Skeletal muscle tissue (tissue), 3 donors: ENCODE measurements at regions not wholly inside any gene's neighbourhood (a gene's known extent, or its start where the extent isn't known, plus 50 kb on each side); places are given as distances from the start of the nearest gene placed in this dataset.
"Not testable (repeated sequence)": the region's sequence is repeated elsewhere in the genome, so short reads cannot be mapped to it uniquely, and the experiment has no call there.

Source experiments
- H3K27ac ChIP-seq: one replicate; pipeline ENCODE4 v1.7.0; 2013; ENCODE audit warnings: mild to moderate bottlenecking, low read depth, low read length, inconsistent platforms
- H3K27me3 ChIP-seq, 3 donors: one replicate each; pipeline ENCODE4 v1.7.0; 2013; ENCODE audit warnings: low read length in 3 of 3; ENCODE audit not compliant: control insufficient read depth in 3 of 3, insufficient read depth in 3 of 3
- H3K36me3 ChIP-seq, 3 donors: one replicate each; pipeline ENCODE4 v1.7.0; 2013; ENCODE audit warnings: low read length in 3 of 3; ENCODE audit not compliant: control insufficient read depth in 3 of 3, insufficient read depth in 3 of 3
- H3K4me1 ChIP-seq, 3 donors: one replicate each; pipeline ENCODE4 v1.7.0; 2013; ENCODE audit warnings: low read length in 3 of 3, mild to moderate bottlenecking in 3 of 3; ENCODE audit not compliant: control insufficient read depth in 3 of 3, insufficient read depth in 3 of 3
- H3K4me3 ChIP-seq, 3 donors: one replicate each; pipeline ENCODE4 v1.7.0; 2013; ENCODE audit warnings: low read length in 3 of 3
- H3K9ac ChIP-seq, 3 donors: one replicate each; pipeline ENCODE4 v1.7.0; 2013; ENCODE audit warnings: low read length in 3 of 3, mild to moderate bottlenecking in 3 of 3, moderate library complexity in 2 of 3, low read depth in 1 of 3
- H3K9me3 ChIP-seq, 3 donors: one replicate each; pipeline ENCODE4 v1.7.0; 2013; ENCODE audit warnings: low read length in 3 of 3; ENCODE audit not compliant: control insufficient read depth in 3 of 3
- donor health status: Osteomylitis.

DNA sequence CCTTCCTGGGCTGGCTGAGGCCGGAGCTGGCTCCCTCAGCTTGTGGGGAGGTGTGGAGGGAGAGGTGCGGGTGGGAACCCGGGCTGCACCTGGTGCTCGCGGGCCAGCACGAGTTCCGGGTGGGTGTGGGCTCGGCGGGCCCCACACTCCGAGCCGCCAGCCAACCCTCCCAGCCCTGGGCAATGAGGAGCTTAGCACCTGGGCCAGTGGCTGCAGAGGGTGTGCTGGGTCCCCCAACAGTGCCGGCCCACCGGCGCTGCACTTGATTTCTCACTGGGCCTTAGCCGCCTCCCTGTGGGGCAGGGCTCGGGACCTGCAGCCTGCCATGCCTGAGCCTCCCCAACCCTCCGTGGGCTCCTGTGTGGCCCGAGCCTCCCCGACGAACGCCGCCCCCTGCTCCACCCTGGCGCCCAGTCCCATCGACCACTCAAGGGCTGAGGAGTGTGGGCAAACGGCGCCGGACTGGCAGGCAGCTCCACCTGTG, 182.7 kb upstream of the PAQR3 start:
- H3K9ac ChIP-seq = no peak overlapping the region
- peaks cover 0 to 1% (median 0%) of the 10 kb centered on the region in 3 donors for H3K9me3 ChIP-seq
- no peaks in the 10 kb centered on the region for H3K27me3 ChIP-seq
- H3K36me3 ChIP-seq = no peaks in the 10 kb centered on the region
- H3K27ac ChIP-seq = no peak overlapping the region
- H3K4me3 ChIP-seq = no peak overlapping the region
- no peaks in the 10 kb centered on the region for H3K4me1 ChIP-seq

DNA sequence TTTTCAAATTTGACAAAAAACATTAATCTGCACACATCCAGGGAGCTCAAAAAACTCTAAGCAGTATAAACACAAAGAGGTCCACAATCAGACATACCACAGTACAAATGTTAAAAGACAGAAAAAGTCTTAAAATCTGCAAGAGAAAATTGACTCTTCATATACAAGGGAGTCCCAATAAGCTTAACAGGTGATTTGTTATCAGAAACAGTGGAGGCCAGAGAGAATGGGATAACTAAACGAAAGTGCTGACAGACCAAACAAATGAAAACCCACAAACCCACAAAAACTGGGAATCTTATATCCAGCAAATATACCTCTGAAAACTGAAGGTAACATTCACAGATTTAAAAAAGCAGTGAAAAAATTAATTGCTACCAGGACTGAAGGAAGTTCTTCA, 182.0 kb upstream of the PAQR3 start:
- Histone ChIP-seq H3K4me3 (no peak overlapping the region), H3K9ac (no peak overlapping the region), H3K4me1 (no peaks in the 10 kb centered on the region), H3K27me3 (no peaks in the 10 kb centered on the region), H3K9me3 (peaks cover 0 to 1% (median 0%) of the 10 kb centered on the region in 3 donors), H3K27ac (no peak overlapping the region), H3K36me3 (no peaks in the 10 kb centered on the region)

DNA sequence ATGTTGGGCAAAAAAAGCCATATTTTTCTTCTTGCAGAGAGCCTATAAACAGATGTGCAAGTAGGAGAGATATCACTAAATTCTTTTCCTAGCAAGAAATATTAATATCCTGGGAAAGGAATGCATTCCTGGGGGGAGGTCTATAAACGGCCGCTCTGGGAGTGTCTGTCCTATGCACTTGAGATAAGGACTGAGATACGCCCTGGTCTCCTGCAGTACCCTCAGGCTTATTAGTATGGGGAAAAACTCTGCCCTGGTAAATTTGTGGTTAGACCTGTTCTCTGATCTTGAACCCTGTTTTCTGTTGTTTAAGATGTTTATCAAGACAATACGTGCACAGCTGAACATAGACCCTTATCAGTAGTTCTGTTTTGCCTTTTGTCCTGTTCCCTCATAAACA, 177.8 kb upstream of the PAQR3 start:
- not testable (repeated sequence) for H3K4me3 ChIP-seq, H3K9me3 ChIP-seq, H3K27me3 ChIP-seq, H3K27ac ChIP-seq, H3K9ac ChIP-seq, H3K4me1 ChIP-seq, H3K36me3 ChIP-seq

DNA sequence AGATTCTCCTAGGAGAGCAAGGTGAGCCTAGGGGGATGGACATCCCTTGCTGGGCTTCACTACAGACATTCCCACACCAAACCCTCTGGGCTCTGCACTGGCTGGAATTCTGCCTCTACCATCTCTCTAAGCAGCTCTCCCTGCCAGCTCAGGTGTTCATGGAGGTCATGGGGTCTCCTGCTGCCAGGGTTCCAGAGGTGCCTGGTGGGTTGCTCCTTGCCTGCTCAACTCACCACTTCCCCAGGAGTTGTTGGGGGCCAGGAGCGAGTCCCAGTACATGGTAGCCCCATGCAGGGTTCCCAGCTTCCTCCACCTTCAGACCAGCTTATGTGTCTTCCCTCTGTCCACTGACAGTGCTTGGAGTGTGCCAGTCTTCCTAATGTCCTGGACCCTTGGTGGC, 167.8 kb upstream of the PAQR3 start:
- no peaks in the 10 kb centered on the region for H3K4me1 ChIP-seq
- H3K27me3 ChIP-seq = no peaks in the 10 kb centered on the region
- no peak overlapping the region for H3K9ac ChIP-seq
- H3K36me3 ChIP-seq = no peaks in the 10 kb centered on the region
- no peak overlapping the region for H3K27ac ChIP-seq
- no peak overlapping the region for H3K4me3 ChIP-seq
- H3K9me3 ChIP-seq = no peaks in the 10 kb centered on the region

DNA sequence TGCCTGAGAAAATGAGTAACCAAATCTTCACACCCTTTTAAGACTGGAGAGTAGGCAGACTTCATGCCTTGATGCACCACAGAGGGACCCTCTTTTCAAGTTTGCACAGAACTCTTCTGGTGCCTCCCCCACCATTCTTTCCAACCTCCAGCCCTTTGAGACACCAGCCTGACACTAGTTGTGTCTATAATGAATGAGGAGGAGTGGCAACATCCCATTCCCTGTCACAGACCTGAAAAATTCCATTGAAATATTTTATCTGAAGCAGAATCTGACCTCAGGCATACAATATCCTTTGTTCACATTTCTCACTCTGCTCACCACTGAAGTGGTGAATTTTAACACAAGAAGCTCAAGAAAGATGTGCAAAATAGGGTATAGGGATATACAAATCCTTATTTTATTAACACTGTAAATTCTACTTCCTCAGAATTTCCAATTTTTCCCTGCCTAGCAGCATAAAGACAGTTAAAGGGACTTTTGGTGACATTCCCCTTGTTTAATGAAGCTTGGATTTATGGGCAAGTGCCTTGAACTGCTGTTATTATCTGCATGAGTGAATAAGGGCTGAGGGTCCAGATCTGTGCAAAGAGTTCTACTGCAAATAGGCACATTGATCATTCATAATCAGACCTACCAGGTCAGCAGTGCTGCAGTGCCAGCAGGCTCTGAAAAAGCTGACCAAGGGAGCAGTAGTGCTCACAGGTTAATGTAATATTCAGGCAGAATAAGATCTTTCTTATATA, 149.9 kb upstream of the PAQR3 start:
- H3K9me3 ChIP-seq = no peaks in the 10 kb centered on the region
- H3K36me3 ChIP-seq = no peaks in the 10 kb centered on the region
- H3K27me3 ChIP-seq = no peaks in the 10 kb centered on the region
- H3K4me1 ChIP-seq = no peaks in the 10 kb centered on the region
- H3K4me3 ChIP-seq = no peak overlapping the region
- no peak overlapping the region for H3K9ac ChIP-seq
- H3K27ac ChIP-seq = no peak overlapping the region

DNA sequence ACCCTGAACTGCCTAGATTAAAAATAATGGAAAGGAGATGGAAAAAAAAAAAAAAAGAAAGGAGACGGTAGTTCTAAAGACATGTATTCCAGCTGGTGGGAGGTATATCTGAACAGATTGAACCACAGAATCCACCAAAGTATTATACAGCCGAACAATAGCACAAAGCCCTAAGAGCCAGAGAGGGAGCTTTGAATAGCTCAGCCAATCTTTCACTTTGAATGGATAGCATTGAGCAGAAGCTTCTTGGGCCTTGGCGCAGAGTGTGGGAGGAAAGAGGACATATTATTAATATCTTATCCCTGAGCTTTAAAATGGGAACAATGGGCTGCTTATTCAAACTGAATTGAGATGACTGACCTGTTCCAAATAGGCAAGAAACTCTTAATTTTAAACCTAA, 147.8 kb upstream of the PAQR3 start:
- H3K9me3 ChIP-seq = peaks cover 0 to 2% (median 0%) of the 10 kb centered on the region in 3 donors
- H3K27ac ChIP-seq = no peak overlapping the region
- H3K4me3 ChIP-seq = no peak overlapping the region
- no peak overlapping the region for H3K9ac ChIP-seq
- H3K4me1 ChIP-seq = no peaks in the 10 kb centered on the region
- H3K36me3 ChIP-seq = no peaks in the 10 kb centered on the region
- H3K27me3 ChIP-seq = no peaks in the 10 kb centered on the region

DNA sequence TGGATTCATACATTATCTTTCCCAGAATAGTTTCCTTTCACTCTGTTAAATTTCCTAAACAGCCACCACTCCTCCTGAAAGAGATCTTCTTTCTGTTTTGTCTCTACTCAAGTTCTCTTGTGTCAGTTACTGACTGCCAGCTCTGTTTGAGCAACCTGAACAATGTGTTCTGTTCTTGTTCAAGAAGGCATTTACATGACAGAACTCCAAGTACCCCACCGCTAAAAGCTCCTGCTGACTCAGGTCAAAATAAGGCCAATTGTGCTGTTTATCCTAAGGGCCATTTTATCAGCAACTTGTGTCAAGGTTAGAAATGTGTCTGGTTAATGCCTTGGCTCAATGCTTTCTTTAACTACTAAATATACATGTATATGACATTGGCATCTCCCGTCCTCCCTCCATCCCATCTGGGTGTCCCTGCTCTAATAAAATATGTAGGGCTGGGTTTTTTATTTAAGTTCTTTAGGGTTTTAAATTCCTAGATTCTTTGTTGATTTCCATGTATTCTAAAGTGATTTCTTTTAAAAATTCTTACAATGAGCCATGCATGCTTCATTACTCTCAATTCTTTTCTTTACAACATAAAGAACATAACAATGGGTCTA, 144.3 kb upstream of the PAQR3 start:
- H3K27ac ChIP-seq = no peak overlapping the region
- H3K4me3 ChIP-seq = no peak overlapping the region

DNA sequence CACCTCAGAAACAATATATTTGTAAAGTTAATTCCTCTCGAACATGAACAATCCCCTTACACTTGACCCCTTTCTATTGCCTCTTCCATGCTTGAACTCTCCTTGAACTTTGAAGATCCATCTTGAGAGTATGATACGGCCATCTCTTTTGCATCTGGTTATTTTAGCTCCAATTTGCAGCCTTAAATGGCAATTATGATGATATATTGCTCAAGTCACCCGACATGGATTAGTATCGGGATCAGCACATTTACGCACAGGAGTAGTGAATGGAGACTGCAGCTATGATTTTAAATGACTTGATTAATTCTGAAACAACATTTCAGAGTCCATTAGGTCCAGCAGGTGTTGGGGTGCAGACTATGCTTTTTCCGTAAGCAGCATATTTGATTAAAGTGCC, 143.8 kb upstream of the PAQR3 start:
- H3K27me3 ChIP-seq = no peaks in the 10 kb centered on the region
- H3K4me1 ChIP-seq = peaks cover 0 to 3% (median 0%) of the 10 kb centered on the region in 3 donors
- no peak overlapping the region for H3K4me3 ChIP-seq
- no peaks in the 10 kb centered on the region for H3K36me3 ChIP-seq
- H3K9me3 ChIP-seq = peaks cover 0 to 5% (median 0%) of the 10 kb centered on the region in 3 donors
- no peak overlapping the region for H3K27ac ChIP-seq
- H3K9ac ChIP-seq = no peak overlapping the region

More for the DNA sequence above, 144.3 kb upstream of the PAQR3 start:
- no peaks in the 10 kb centered on the region for H3K27me3 ChIP-seq
- H3K9me3 ChIP-seq = peaks cover 0 to 5% (median 0%) of the 10 kb centered on the region in 3 donors
- H3K9ac ChIP-seq = no peak overlapping the region
- no peaks in the 10 kb centered on the region for H3K4me1 ChIP-seq
- no peaks in the 10 kb centered on the region for H3K36me3 ChIP-seq

DNA sequence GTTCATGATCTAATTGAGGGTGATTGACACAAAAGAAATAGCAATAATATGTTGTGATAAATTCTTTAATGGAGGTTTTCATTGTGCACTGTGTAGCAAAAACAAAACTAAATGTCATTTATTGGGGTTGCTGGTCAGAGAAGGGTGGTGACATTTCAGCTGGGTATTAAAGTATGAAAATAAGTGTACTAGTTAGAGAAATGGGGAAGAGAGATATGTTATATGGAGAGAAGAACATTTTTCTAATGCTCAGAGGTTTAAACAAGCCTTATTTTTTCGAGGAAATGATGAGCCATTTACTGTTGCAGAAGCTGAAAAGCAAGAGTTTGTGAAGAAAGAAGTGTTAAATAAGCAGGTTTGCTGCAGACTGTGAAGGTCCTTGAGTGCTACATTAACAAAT, 142.7 kb upstream of the PAQR3 start:
- H3K36me3 ChIP-seq = no peaks in the 10 kb centered on the region
- no peak overlapping the region for H3K4me3 ChIP-seq
- peaks cover 0 to 5% (median 0%) of the 10 kb centered on the region in 3 donors for H3K9me3 ChIP-seq
- peaks cover 0 to 3% (median 0%) of the 10 kb centered on the region in 3 donors for H3K4me1 ChIP-seq
- H3K9ac ChIP-seq = no peak overlapping the region
- no peaks in the 10 kb centered on the region for H3K27me3 ChIP-seq
- no peak overlapping the region for H3K27ac ChIP-seq

DNA sequence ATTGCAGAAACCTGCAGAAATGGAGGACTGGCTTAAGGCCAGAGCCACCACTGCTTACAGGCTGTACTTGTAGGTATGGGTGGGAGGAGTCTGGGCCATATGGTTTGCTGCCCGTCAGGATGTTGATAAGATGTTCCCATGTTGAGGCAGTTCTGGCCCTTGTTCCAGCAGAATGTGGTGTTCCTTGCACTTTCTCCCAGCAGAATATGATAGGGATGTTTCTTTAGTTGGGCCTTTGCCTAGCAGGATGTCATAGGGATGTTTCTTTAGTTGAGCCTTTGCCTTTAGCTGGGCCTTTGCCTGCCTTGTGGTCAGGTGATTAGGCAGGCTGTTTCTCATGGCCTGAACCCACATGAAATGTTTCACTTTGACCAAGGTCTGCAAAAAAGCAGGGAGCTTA, 139.1 kb upstream of the PAQR3 start:
- peaks cover 0 to 5% (median 0%) of the 10 kb centered on the region in 3 donors for H3K9me3 ChIP-seq
- peaks cover 0 to 3% (median 0%) of the 10 kb centered on the region in 3 donors for H3K4me1 ChIP-seq
- H3K27ac ChIP-seq = no peak overlapping the region
- no peaks in the 10 kb centered on the region for H3K36me3 ChIP-seq
- no peak overlapping the region for H3K9ac ChIP-seq
- H3K4me3 ChIP-seq = no peak overlapping the region
- H3K27me3 ChIP-seq = no peaks in the 10 kb centered on the region
